ENCODE measurements at regions not wholly inside any gene's neighbourhood (a gene's known extent, or its start where the extent isn't known, plus 50 kb on each side); places are given as distances from the start of the nearest gene placed in this dataset.

DNA sequence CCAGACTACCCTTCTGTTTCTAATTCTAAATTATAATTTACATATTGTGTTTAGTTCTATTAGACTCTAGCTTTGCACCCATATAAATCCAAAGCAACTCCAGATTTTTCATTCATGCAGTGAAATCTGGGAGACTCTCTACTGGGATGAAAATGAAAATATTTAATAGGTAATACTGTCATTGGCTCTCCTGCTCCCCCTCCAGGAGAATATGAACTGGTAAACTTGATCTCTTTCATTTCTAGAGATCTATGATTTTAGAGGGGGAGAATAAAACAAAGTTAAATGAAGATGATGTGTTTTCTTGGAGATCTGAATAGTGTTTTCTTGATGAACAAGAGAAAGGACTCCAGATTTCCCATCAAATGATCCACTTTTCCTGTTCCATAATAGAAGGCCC lies 104.3 kb upstream of the TMCC3 start:
- no peak for TF ChIP-seq EZH2 (IDR thresholded peaks at IDR 0.05; ENCODE audit: borderline replicate concordance, low read length)
- TF ChIP-seq, protein P1, sequence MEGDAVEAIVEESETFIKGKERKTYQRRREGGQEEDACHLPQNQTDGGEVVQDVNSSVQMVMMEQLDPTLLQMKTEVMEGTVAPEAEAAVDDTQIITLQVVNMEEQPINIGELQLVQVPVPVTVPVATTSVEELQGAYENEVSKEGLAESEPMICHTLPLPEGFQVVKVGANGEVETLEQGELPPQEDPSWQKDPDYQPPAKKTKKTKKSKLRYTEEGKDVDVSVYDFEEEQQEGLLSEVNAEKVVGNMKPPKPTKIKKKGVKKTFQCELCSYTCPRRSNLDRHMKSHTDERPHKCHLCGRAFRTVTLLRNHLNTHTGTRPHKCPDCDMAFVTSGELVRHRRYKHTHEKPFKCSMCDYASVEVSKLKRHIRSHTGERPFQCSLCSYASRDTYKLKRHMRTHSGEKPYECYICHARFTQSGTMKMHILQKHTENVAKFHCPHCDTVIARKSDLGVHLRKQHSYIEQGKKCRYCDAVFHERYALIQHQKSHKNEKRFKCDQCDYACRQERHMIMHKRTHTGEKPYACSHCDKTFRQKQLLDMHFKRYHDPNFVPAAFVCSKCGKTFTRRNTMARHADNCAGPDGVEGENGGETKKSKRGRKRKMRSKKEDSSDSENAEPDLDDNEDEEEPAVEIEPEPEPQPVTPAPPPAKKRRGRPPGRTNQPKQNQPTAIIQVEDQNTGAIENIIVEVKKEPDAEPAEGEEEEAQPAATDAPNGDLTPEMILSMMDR (conservative IDR thresholded peaks at IDR 0.05 in 1 of 2, IDR thresholded peaks at IDR 0.05 in 1 of 2; ENCODE audit: extremely low read depth in 1 of 2, insufficient read depth in 1 of 2, low read depth in 1 of 2, low read length in 2 of 2), result peak; percentile 32 to 44
